ENCODE measurements at regions not wholly inside any gene's neighbourhood (a gene's known extent, or its start where the extent isn't known, plus 50 kb on each side); places are given as distances from the start of the nearest gene placed in this dataset.

DNA sequence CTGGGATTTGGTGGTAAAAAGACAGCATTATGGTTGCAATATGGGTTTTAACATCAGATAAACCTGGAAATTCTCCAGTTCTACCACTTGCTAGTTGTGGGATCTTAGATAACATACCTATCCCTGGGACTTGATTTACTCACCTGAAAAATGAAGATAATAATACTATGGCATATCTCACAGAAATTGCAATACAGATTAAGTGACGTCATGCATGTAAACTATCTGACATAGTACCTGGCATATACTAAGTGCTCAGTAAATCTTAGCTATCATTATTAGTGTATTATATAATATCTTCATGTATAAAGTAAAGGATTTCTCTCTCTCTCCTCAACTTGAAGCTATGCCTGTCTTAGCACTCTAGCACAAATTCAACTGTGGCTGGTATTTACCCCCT lies 192.5 kb downstream of the PCDH19 start:
- H3K27ac ChIP-seq, result no peak overlapping the region
- no peak for DNase-seq (ENCODE audit: low read depth, low spot score)

GRCh38 chrX:100216083-100216482 lies 194.0 kb downstream of the PCDH19 start:
- no peak for DNase-seq (ENCODE audit: low read depth, low spot score)
- no peak overlapping the region for H3K27ac ChIP-seq

DNA sequence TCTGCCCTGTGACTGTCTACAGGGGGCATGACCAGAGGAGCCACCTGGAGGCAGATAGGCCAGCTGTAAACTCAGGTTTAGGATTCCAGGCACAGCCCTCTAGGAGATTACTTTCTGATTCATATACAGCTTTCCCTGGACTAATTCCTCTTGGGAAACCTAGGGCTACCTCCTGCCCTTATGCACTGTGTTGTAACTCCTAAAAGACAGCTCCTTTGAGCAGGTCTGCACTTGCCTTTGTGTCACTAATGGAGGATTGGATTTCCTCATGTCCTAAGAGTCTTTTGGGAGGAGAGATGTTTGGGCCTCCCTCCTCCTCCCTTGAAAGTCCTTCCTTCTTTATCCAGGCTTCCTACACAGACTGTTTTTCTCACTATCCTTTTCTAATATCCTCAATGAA lies 202.0 kb downstream of the PCDH19 start:
- DNase-seq (ENCODE audit: low read depth, low spot score), result peak; percentile 14
- H3K27ac ChIP-seq, result no peak overlapping the region

DNA sequence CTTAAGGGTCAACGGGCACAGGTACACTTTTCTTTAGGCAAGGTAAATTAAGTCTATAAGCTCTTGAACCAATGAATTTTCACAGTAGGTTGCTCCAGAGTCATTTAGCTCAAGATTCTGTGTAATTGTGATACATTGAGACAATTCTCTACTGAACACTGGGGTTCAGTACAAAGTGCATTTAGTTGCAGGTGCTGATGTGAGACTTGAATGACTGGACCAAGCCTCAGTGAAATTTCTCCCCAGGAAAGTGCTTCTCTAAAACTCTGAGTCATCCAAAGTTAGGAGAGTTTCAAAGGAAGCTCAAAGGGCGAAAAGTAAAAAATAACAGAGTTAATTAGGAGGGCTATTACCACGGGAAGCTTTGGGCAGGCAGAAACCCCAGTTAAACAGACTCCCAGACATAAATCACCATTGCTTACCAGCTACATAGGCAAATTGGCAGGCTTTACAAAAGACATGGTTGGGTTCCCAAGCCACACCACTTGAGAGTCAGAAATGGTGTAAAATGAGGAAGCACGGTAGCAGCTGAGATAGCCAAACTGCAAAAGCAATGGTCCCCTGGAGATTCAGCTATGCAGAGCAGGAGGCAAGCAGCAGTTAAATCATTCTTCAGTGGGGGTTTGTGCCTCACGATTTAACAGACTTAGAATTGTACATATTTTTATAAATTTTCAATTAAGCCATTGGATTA lies 202.6 kb downstream of the PCDH19 start:
- no peak for DNase-seq (ENCODE audit: low read depth, low spot score)

DNA sequence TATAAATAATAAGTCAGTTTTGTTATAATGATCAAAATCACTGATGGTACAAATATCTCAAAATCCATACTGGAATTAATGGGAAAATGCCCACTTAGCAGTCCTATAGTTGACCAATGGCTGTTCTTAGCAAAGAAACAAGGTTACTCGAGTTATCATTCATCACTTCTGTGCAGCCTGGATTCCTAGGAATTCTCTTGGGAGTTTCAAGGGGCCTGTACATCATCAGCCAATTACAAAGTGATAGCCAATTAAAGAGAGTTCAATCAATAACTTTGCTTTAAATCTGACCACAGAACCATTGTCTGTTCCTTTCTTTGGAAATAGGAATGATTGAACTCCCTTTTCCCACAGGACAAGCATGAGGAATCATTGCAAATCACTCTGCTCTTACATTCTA lies 205.5 kb downstream of the PCDH19 start:
- DNase-seq (ENCODE audit: low read depth, low spot score), result no peak
- no peak overlapping the region for H3K27ac ChIP-seq

More for the DNA sequence above, 202.6 kb downstream of the PCDH19 start:
- H3K27ac ChIP-seq, result no peak overlapping the region

DNA sequence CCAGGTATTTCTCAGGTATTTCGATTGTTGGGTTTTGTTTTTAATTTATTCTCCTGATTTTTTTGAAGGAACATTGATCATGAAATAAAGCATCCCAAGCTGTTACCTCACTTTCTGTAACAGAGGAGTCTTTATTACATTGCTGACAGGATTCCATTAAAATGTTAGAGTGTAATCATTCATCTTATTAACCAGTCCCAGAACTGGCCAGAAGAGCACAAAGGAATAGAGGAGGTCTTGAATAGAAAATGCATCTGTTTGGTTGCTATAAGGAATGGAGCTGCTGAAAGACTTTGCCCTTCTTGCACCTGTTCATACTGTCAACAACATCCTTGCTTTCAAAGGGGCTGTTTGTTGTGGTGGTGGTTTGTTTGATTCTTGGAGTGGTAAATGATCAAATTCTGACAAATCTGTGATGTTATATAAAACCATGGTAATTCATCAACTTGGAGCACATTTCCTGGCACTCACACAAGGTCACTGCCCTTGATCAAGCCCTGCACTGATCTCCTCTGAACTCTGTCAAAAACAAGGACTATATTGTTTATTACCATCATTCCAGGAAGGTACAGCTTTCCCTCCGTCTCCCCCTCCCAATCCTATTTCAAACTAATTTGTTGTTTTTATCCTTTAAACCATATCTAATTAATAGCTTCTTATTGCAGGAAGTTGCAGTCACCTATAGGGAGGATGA lies 215.8 kb downstream of the PCDH19 start:
- no peak overlapping the region for H3K27ac ChIP-seq
- DNase-seq (ENCODE audit: low read depth, low spot score), result no peak
